ENCODE measurements at regions not wholly inside any gene's neighbourhood (a gene's known extent, or its start where the extent isn't known, plus 50 kb on each side); places are given as distances from the start of the nearest gene placed in this dataset.
"Not testable (repeated sequence)": the region's sequence is repeated elsewhere in the genome, so short reads cannot be mapped to it uniquely, and the experiment has no call there.

DNA sequence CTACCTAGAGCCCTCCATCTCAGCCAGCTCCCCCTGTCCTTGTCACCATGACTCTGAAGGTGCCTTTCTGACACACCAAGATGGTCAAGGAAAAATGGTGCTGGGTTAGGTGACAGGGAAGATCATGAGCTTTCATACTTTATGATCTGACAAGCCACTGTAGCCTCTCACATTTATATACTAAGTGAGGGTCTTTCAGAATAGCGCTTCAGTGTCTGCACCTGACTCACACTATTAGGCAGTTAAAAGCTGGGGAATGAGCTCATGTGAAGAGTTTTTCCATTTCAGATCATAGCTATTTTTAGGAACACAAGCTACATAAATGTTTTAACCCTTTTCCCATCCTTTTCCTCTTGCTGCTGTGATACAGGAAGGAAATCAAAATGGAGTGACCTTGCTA lies 101.4 kb downstream of the FAM72C start:
- TF ChIP-seq, protein P1, sequence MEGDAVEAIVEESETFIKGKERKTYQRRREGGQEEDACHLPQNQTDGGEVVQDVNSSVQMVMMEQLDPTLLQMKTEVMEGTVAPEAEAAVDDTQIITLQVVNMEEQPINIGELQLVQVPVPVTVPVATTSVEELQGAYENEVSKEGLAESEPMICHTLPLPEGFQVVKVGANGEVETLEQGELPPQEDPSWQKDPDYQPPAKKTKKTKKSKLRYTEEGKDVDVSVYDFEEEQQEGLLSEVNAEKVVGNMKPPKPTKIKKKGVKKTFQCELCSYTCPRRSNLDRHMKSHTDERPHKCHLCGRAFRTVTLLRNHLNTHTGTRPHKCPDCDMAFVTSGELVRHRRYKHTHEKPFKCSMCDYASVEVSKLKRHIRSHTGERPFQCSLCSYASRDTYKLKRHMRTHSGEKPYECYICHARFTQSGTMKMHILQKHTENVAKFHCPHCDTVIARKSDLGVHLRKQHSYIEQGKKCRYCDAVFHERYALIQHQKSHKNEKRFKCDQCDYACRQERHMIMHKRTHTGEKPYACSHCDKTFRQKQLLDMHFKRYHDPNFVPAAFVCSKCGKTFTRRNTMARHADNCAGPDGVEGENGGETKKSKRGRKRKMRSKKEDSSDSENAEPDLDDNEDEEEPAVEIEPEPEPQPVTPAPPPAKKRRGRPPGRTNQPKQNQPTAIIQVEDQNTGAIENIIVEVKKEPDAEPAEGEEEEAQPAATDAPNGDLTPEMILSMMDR (IDR thresholded peaks at IDR 0.05) = not testable (repeated sequence)
- TF ChIP-seq POLR2A, EP300, POLR2AphosphoS5 (IDR thresholded peaks at IDR 0.05): not testable (repeated sequence)

Measured in suprapubic skin (tissue), 4 donors.